ENCODE measurements at regions not wholly inside any gene's neighbourhood (a gene's known extent, or its start where the extent isn't known, plus 50 kb on each side); places are given as distances from the start of the nearest gene placed in this dataset.
A peak's percentile ranks its signal among the peaks of the same experiment; 100 is the strongest.

- Histone ChIP-seq H2BK5ac (ENCODE audit: insufficient read length, low read length) (no peak overlapping the region), H3K23ac (ENCODE audit: insufficient read length, low read depth, low read length) (no peak overlapping the region), H2AK5ac (ENCODE audit: insufficient read length, low read length) (no peak overlapping the region), H3K27me3 (ENCODE audit: insufficient read depth, low read length) (no peaks in the 10 kb centered on the region), H3K4me1 (ENCODE audit: insufficient read depth, low read length) (peaks cover 3% of the 10 kb centered on the region; the same call in 1 of the 2 replicates), H2AFZ (ENCODE audit: low read length) (no peak overlapping the region), H3K56ac (ENCODE audit: insufficient read length, low read depth, low read length) (no peak overlapping the region), H2BK120ac (ENCODE audit: low read depth, low read length, poor library complexity, severe bottlenecking) (no peak overlapping the region), H3T11ph (ENCODE audit: low read length) (no peak overlapping the region), H4K5ac (ENCODE audit: insufficient read length, low read depth, low read length) (no peak overlapping the region), H3K14ac (ENCODE audit: insufficient read depth, low read length) (no peak overlapping the region), H3K4me2 (ENCODE audit: insufficient read depth, insufficient read length, low read length) (no peak overlapping the region), H4K20me1 (ENCODE audit: control insufficient read depth, insufficient read depth, insufficient read length) (no peaks in the 10 kb centered on the region), H3K79me2 (ENCODE audit: insufficient read depth, low read length) (no peaks in the 10 kb centered on the region), H4K91ac (ENCODE audit: insufficient read length, low read depth, low read length) (no peak overlapping the region), H2BK12ac (ENCODE audit: insufficient read length, low read depth, low read length) (no peak overlapping the region), H4K8ac (replicated peaks; ENCODE audit: insufficient read length, low read depth, low read length) (no peak overlapping the region), H3K27ac (ENCODE audit: insufficient read length, low read depth, low read length) (no peak overlapping the region), H3K9me3 (ENCODE audit: control insufficient read depth, low read depth, low read length) (no peaks in the 10 kb centered on the region), H3K4ac (ENCODE audit: low read depth, low read length) (no peak overlapping the region), H2BK20ac (ENCODE audit: low read depth, low read length, poor library complexity, severe bottlenecking) (no peak overlapping the region), H2BK15ac (ENCODE audit: low read depth, low read length) (no peak overlapping the region), H3K79me1 (ENCODE audit: insufficient read depth, low read depth, low read length, poor library complexity, severe bottlenecking) (no peaks in the 10 kb centered on the region), H3K18ac (ENCODE audit: insufficient read length, low read depth, low read length) (no peak overlapping the region), H3K23me2 (ENCODE audit: insufficient read length, low read depth, low read length, poor library complexity, severe bottlenecking) (no peaks in the 10 kb centered on the region), H3K9ac (ENCODE audit: extremely low read depth, insufficient read length, low read length) (no peak overlapping the region)
- H3K36me3 Mint-ChIP-seq (ENCODE audit: insufficient read depth in 1 of 3, low read depth in 3 of 3), result no peaks in the 10 kb centered on the region
- H3K27ac Mint-ChIP-seq, result 0 out of 7 replicates have a peak overlapping the region, but pooled peaks of 1 of the 3 experiments have one; percentile 14
- no CpG with 5 or more reads among the region's 1 CpG for WGBS (ENCODE audit: extremely low coverage, insufficient read length, low lambda C conversion rate)
- H3K4me3 Mint-ChIP-seq, result no peak overlapping the region
- peak; percentile 64 for DNase-seq
- no peaks in the 10 kb centered on the region; the same call in 1 of the 2 replicates for H3K27me3 Mint-ChIP-seq (ENCODE audit: low read depth)
- TF ChIP-seq CTCF (conservative IDR thresholded peaks at IDR 0.05), result no peak
- H3K4me1 Mint-ChIP-seq, result peaks cover 13 to 23% of the 10 kb centered on the region in 2 experiments
- no peaks in the 10 kb centered on the region for H3K9me3 Mint-ChIP-seq
Observed at GRCh38 chr2:48812416-48812815, 56.9 kb upstream of the LHCGR start.
